Naive thymus-derived CD4-positive, alpha-beta T cell (primary cell): ENCODE measurements at regions not wholly inside any gene's neighbourhood (a gene's known extent, or its start where the extent isn't known, plus 50 kb on each side); places are given as distances from the start of the nearest gene placed in this dataset.
A peak's percentile ranks its signal among the peaks of the same experiment; 100 is the strongest.

Experiments
- ATAC-seq: fragments of 150-1000 bp; cut with Tn5 transposase; 2 replicates; pipeline ENCODE4 v1.10.0; 2021; ENCODE audit warnings: mild to moderate bottlenecking, moderate library complexity
- CTCF ChIA-PET: fragments of 350-600 bp; sonication (Branson Sonifier 250); formaldehyde crosslinking; loops from one replicate; lab custom pipeline; 2021; ENCODE audit warnings: antibody characterized with exemption; lab: Charles Lee
- POLR2A ChIA-PET: fragments of 350-600 bp; sonication (Branson Sonifier 250); formaldehyde crosslinking; loops from one replicate; lab custom pipeline; 2021; ENCODE audit warnings: antibody characterized with exemption, inconsistent platforms; lab: Charles Lee
- DNase-seq, 9 donors: peaks; one replicate each; pipeline versions ENCODE4 v3.0.0 to v3.0.0-alpha.2; 2020 to 2022; ENCODE audit warnings: mixed read lengths in 1 of 9
- H3K27ac ChIP-seq: one replicate; pipeline ENCODE4 v1.7.0; 2013; ENCODE audit warnings: mild to moderate bottlenecking, low read depth, low read length, moderate library complexity
- H3K27me3 ChIP-seq, 2 donors: one replicate each; pipeline ENCODE4 v1.7.0; 2013; ENCODE audit warnings: low read length in 2 of 2, mild to moderate bottlenecking in 2 of 2, moderate library complexity in 2 of 2; ENCODE audit not compliant: control insufficient read depth in 2 of 2, insufficient read depth in 2 of 2
- H3K36me3 ChIP-seq, 3 experiments: 1 replicate in 2 of 3; 2 replicates in 1 of 3; pipeline ENCODE4 v1.7.0; 2013; ENCODE audit warnings: low read length in 3 of 3, mild to moderate bottlenecking in 3 of 3, moderate library complexity in 1 of 3; ENCODE audit not compliant: insufficient read depth in 3 of 3, control insufficient read depth in 2 of 3
- H3K4me1 ChIP-seq, 2 donors: one replicate each; pipeline ENCODE4 v1.7.0; 2013; ENCODE audit warnings: low read length in 2 of 2, mild to moderate bottlenecking in 2 of 2, moderate library complexity in 1 of 2; ENCODE audit not compliant: control insufficient read depth in 2 of 2, insufficient read depth in 2 of 2
- H3K4me3 ChIP-seq: 2 replicates; pipeline ENCODE4 v1.7.0; 2013; ENCODE audit warnings: mild to moderate bottlenecking, low read length
- H3K9me3 ChIP-seq, 3 experiments: 1 replicate in 2 of 3; 2 replicates in 1 of 3; pipeline ENCODE4 v1.7.0; 2013; ENCODE audit warnings: low read length in 3 of 3; ENCODE audit not compliant: control insufficient read depth in 2 of 3
- H3K27ac Mint-ChIP-seq, 9 donors: one replicate each; pipeline ENCODE4 v1.8.0; 2020 to 2022; ENCODE audit warnings: mixed read lengths in 9 of 9, mild to moderate bottlenecking in 8 of 9, moderate library complexity in 5 of 9, inconsistent platforms in 2 of 9
- H3K27me3 Mint-ChIP-seq, 5 donors: one replicate each; pipeline ENCODE4 v1.8.0; 2021 to 2022; ENCODE audit warnings: mixed read lengths in 5 of 5, mild to moderate bottlenecking in 1 of 5
- H3K36me3 Mint-ChIP-seq, 5 donors: one replicate each; pipeline ENCODE4 v1.8.0; 2020 to 2022; ENCODE audit warnings: mixed read lengths in 5 of 5, mild to moderate bottlenecking in 3 of 5, inconsistent platforms in 1 of 5
- H3K4me1 Mint-ChIP-seq, 7 donors: one replicate each; pipeline ENCODE4 v1.8.0; 2020 to 2022; ENCODE audit warnings: mixed read lengths in 7 of 7, mild to moderate bottlenecking in 3 of 7, inconsistent platforms in 1 of 7
- H3K4me3 Mint-ChIP-seq, 10 donors: one replicate each; pipeline ENCODE4 v1.8.0; 2020 to 2022; ENCODE audit warnings: mild to moderate bottlenecking in 10 of 10, mixed read lengths in 10 of 10, moderate library complexity in 6 of 10, inconsistent platforms in 2 of 10
- H3K9me3 Mint-ChIP-seq, 11 donors: one replicate each; pipeline ENCODE4 v1.8.0; 2020 to 2022; ENCODE audit warnings: mixed read lengths in 11 of 11, mild to moderate bottlenecking in 4 of 11, inconsistent platforms in 1 of 11, moderate library complexity in 1 of 11
- intact Hi-C, 2 donors: fragments of 100-400 bp; cut with micrococcal nuclease; formaldehyde crosslinking; loops; one replicate each; pipeline ENCODE4 v1.15.1; 2023

- no peak for DNase-seq
- intact Hi-C loops: no loop called here
- Histone ChIP-seq H3K27me3 (no peaks in the 10 kb centered on the region), H3K9me3 (no peaks in the 10 kb centered on the region), H3K27ac (no peak overlapping the region), H3K4me1 (peaks cover 0 to 14% of the 10 kb centered on the region in 2 donors), H3K4me3 (no peak overlapping the region), H3K36me3 (no peaks in the 10 kb centered on the region)
- Mint-ChIP-seq H3K27ac (peak overlapping the region in 1 of 9 donors; percentile 64), H3K4me3 (no peak overlapping the region), H3K4me1 (peaks cover 15 to 32% (median 20%) of the 10 kb centered on the region in 7 donors), H3K9me3 (peaks cover 0 to 5% (median 0%) of the 10 kb centered on the region in 11 donors), H3K27me3 (no peaks in the 10 kb centered on the region), H3K36me3 (peaks cover 0 to 14% (median 0%) of the 10 kb centered on the region in 5 donors)
- ChIA-PET CTCF (interaction anchor here (0.6 kb wide), 1 partner anchor 463 kb away, joined by 3 read pairs; no protein-coding TSS in a partner anchor), POLR2A (no interaction called here)
- ATAC-seq: no peak
Measured at GRCh38 chr18:23387265-23387664, 65.8 kb upstream of the RIOK3 start.

GRCh38 chr18:23388357-23388756 is 64.7 kb upstream of the RIOK3 start:
- Mint-ChIP-seq H3K4me3 (no peak overlapping the region), H3K4me1 (peaks cover 15 to 29% (median 17%) of the 10 kb centered on the region in 7 donors), H3K27ac (no peak overlapping the region), H3K27me3 (no peaks in the 10 kb centered on the region), H3K36me3 (peaks cover 0 to 12% (median 0%) of the 10 kb centered on the region in 5 donors), H3K9me3 (peaks cover 0 to 5% (median 0%) of the 10 kb centered on the region in 11 donors)
- intact Hi-C loops: no loop called here
- ATAC-seq (no peak), DNase-seq (no peak)
- no peak overlapping the region for H3K4me3 ChIP-seq
- H3K9me3 ChIP-seq: no peaks in the 10 kb centered on the region
- no peaks in the 10 kb centered on the region for H3K36me3 ChIP-seq
- H3K27ac ChIP-seq: no peak overlapping the region
- ChIA-PET CTCF (no interaction called here), POLR2A (no interaction called here)
- H3K4me1 ChIP-seq: peaks cover 0 to 14% of the 10 kb centered on the region in 2 donors
- H3K27me3 ChIP-seq: no peaks in the 10 kb centered on the region

- H3K27me3 ChIP-seq: no peaks in the 10 kb centered on the region
- Mint-ChIP-seq H3K9me3 (peaks cover 0 to 5% (median 0%) of the 10 kb centered on the region in 11 donors), H3K27me3 (no peaks in the 10 kb centered on the region), H3K27ac (no peak overlapping the region), H3K4me3 (no peak overlapping the region), H3K36me3 (peaks cover 0 to 10% (median 4%) of the 10 kb centered on the region in 5 donors), H3K4me1 (peaks cover 0 to 10% (median 4%) of the 10 kb centered on the region in 7 donors)
- H3K4me1 ChIP-seq: no peaks in the 10 kb centered on the region
- H3K27ac ChIP-seq: no peak overlapping the region
- no peak for ATAC-seq
- no peak overlapping the region for H3K4me3 ChIP-seq
- no peak for DNase-seq
- ChIA-PET POLR2A (no interaction called here), CTCF (no interaction called here)
- intact Hi-C loops: no loop called here
- no peaks in the 10 kb centered on the region for H3K36me3 ChIP-seq
- no peaks in the 10 kb centered on the region for H3K9me3 ChIP-seq
Measured at GRCh38 chr18:23391156-23391555, 61.9 kb upstream of the RIOK3 start.

- Mint-ChIP-seq H3K4me1 (peaks cover 4 to 49% (median 32%) of the 10 kb centered on the region in 7 donors), H3K4me3 (peak overlapping the region in 6 of 10 donors; percentile 21 to 47 (median 38)), H3K27ac (peak overlapping the region in 8 of 9 donors; percentile 14 to 86 (median 68)), H3K27me3 (no peaks in the 10 kb centered on the region), H3K36me3 (peaks cover 0 to 11% (median 4%) of the 10 kb centered on the region in 5 donors), H3K9me3 (no peaks in the 10 kb centered on the region)
- H3K4me1 ChIP-seq: peaks cover 10 to 20% of the 10 kb centered on the region in 2 donors
- peak; percentile 26 for ATAC-seq
- H3K27me3 ChIP-seq: no peaks in the 10 kb centered on the region
- intact Hi-C loops: no loop called here
- ChIA-PET POLR2A (no interaction called here), CTCF (interaction anchor here (1.0 to 1.1 kb wide), 2 partner anchors 56 to 469 kb away, joined by 3 read pairs; no protein-coding TSS in a partner anchor)
- H3K27ac ChIP-seq: no peak overlapping the region
- H3K9me3 ChIP-seq: no peaks in the 10 kb centered on the region
- no peak overlapping the region for H3K4me3 ChIP-seq
- peak in 6 of 9 donors; percentile 4 to 50 (median 36) for DNase-seq
- H3K36me3 ChIP-seq: no peaks in the 10 kb centered on the region
Measured at GRCh38 chr18:23397907-23398306, 55.2 kb upstream of the RIOK3 start.

- ChIA-PET POLR2A (no interaction called here), CTCF (interaction anchor here (0.9 to 1.2 kb wide), 3 partner anchors 55 to 367 kb away, joined by 3 read pairs; no protein-coding TSS in a partner anchor)
- Mint-ChIP-seq H3K9me3 (no peaks in the 10 kb centered on the region), H3K4me1 (peaks cover 4 to 49% (median 32%) of the 10 kb centered on the region in 7 donors), H3K27ac (peak overlapping the region in 7 of 9 donors; percentile 14 to 86 (median 76)), H3K36me3 (peaks cover 0 to 13% (median 7%) of the 10 kb centered on the region in 5 donors), H3K27me3 (no peaks in the 10 kb centered on the region), H3K4me3 (peak overlapping the region in 5 of 10 donors; percentile 21 to 47 (median 39))
- Histone ChIP-seq H3K9me3 (no peaks in the 10 kb centered on the region), H3K27ac (no peak overlapping the region), H3K27me3 (no peaks in the 10 kb centered on the region), H3K36me3 (no peaks in the 10 kb centered on the region), H3K4me1 (peaks cover 10 to 20% of the 10 kb centered on the region in 2 donors), H3K4me3 (no peak overlapping the region)
- DNase-seq: no peak
- ATAC-seq: no peak
- intact Hi-C loops: no loop called here
Measured at GRCh38 chr18:23398401-23398800, 54.7 kb upstream of the RIOK3 start.

- no peaks in the 10 kb centered on the region for H3K9me3 ChIP-seq
- no peak overlapping the region for H3K27ac ChIP-seq
- no peaks in the 10 kb centered on the region for H3K36me3 ChIP-seq
- H3K4me1 Mint-ChIP-seq: peaks cover 4 to 49% (median 32%) of the 10 kb centered on the region in 7 donors
- H3K27ac Mint-ChIP-seq: peak overlapping the region in 3 of 9 donors; percentile 29 to 44 (median 41)
- H3K4me3 Mint-ChIP-seq: peak overlapping the region in 1 of 10 donors; percentile 36
- no peak overlapping the region for H3K4me3 ChIP-seq
- ChIA-PET CTCF (interaction anchor here (0.8 to 1.2 kb wide), 3 partner anchors 13 to 368 kb away, joined by 3 to 4 read pairs (median 3); no protein-coding TSS in a partner anchor), POLR2A (no interaction called here)
- H3K9me3 Mint-ChIP-seq: no peaks in the 10 kb centered on the region
- ATAC-seq (no peak), DNase-seq (no peak)
- no peaks in the 10 kb centered on the region for H3K27me3 ChIP-seq
- peaks cover 10 to 20% of the 10 kb centered on the region in 2 donors for H3K4me1 ChIP-seq
- H3K27me3 Mint-ChIP-seq: no peaks in the 10 kb centered on the region
- intact Hi-C loops: no loop called here
- H3K36me3 Mint-ChIP-seq: peaks cover 0 to 14% (median 9%) of the 10 kb centered on the region in 5 donors
Measured at GRCh38 chr18:23399067-23399466, 54.0 kb upstream of the RIOK3 start.

- no peaks in the 10 kb centered on the region for H3K27me3 Mint-ChIP-seq
- no peaks in the 10 kb centered on the region for H3K9me3 Mint-ChIP-seq
- CTCF ChIA-PET: interaction anchor here (0.6 kb wide), 1 partner anchor 40 kb away, joined by 4 read pairs; no protein-coding TSS in a partner anchor
- DNase-seq: no peak
- intact Hi-C loops: no loop called here
- no peaks in the 10 kb centered on the region for H3K9me3 ChIP-seq
- H3K27me3 ChIP-seq: no peaks in the 10 kb centered on the region
- no peak overlapping the region for H3K27ac ChIP-seq
- peaks cover 4 to 42% (median 32%) of the 10 kb centered on the region in 7 donors for H3K4me1 Mint-ChIP-seq
- peaks cover 0 to 7% (median 5%) of the 10 kb centered on the region in 5 donors for H3K36me3 Mint-ChIP-seq
- no peak overlapping the region for H3K27ac Mint-ChIP-seq
- ATAC-seq: no peak
- peaks cover 10 to 20% of the 10 kb centered on the region in 2 donors for H3K4me1 ChIP-seq
- H3K4me3 ChIP-seq: no peak overlapping the region
- H3K4me3 Mint-ChIP-seq: no peak overlapping the region
- no peaks in the 10 kb centered on the region for H3K36me3 ChIP-seq
- POLR2A ChIA-PET: no interaction called here
Measured at GRCh38 chr18:23400918-23401317, 52.2 kb upstream of the RIOK3 start.
